ENCODE measurements at regions not wholly inside any gene's neighbourhood (a gene's known extent, or its start where the extent isn't known, plus 50 kb on each side); places are given as distances from the start of the nearest gene placed in this dataset.
A peak's percentile ranks its signal among the peaks of the same experiment; 100 is the strongest.
"Not testable (repeated sequence)": the region's sequence is repeated elsewhere in the genome, so short reads cannot be mapped to it uniquely, and the experiment has no call there.

- TF ChIP-seq CTCF (IDR thresholded peaks at IDR 0.05; ENCODE audit: extremely low read depth, insufficient read depth, missing control alignments) = no peak
- in situ Hi-C loops (cut with MboI; ENCODE audit: low pct_unique_long_range_greater_than_20kb, low sequenced_read_pairs, unreplicated experiment) = no loop called here
- peak; percentile 40 for DNase-seq (ENCODE audit: low spot score)
Observed at GRCh38 chr12:13537623-13538022, 341.1 kb downstream of the EMP1 start.

GRCh38 chr12:13536219-13536910 lies 339.8 kb downstream of the EMP1 start:
- TF ChIP-seq CTCF (IDR thresholded peaks at IDR 0.05; ENCODE audit: extremely low read depth, insufficient read depth, missing control alignments) = no peak
- peak; percentile 64 for DNase-seq (ENCODE audit: low spot score)
- in situ Hi-C loops (cut with MboI; ENCODE audit: low pct_unique_long_range_greater_than_20kb, low sequenced_read_pairs, unreplicated experiment) = no loop called here

- in situ Hi-C loops (cut with MboI; ENCODE audit: low pct_unique_long_range_greater_than_20kb, low sequenced_read_pairs, unreplicated experiment) = no loop called here
- TF ChIP-seq CTCF (IDR thresholded peaks at IDR 0.05; ENCODE audit: extremely low read depth, insufficient read depth, missing control alignments) = peak; percentile 75
- peak; percentile 19 for DNase-seq (ENCODE audit: low spot score)
Observed at GRCh38 chr12:13534645-13535398, 338.3 kb downstream of the EMP1 start.

GRCh38 chr12:13534242-13534641 lies 337.7 kb downstream of the EMP1 start:
- in situ Hi-C loops (cut with MboI; ENCODE audit: low pct_unique_long_range_greater_than_20kb, low sequenced_read_pairs, unreplicated experiment) = no loop called here
- no peak for DNase-seq (ENCODE audit: low spot score)
- no peak for TF ChIP-seq CTCF (IDR thresholded peaks at IDR 0.05; ENCODE audit: extremely low read depth, insufficient read depth, missing control alignments)

- DNase-seq (ENCODE audit: low spot score) = no peak
- no peak for TF ChIP-seq CTCF (IDR thresholded peaks at IDR 0.05; ENCODE audit: extremely low read depth, insufficient read depth, missing control alignments)
- in situ Hi-C loops (cut with MboI; ENCODE audit: low pct_unique_long_range_greater_than_20kb, low sequenced_read_pairs, unreplicated experiment) = no loop called here
Observed at GRCh38 chr12:13530966-13531365, 334.4 kb downstream of the EMP1 start.

- in situ Hi-C loops (cut with MboI; ENCODE audit: low pct_unique_long_range_greater_than_20kb, low sequenced_read_pairs, unreplicated experiment); DNase-seq (ENCODE audit: low spot score): not testable (repeated sequence)
Observed at GRCh38 chr12:13526185-13526921, 329.8 kb downstream of the EMP1 start.

All from GM13977 (cell line).